HFF-Myc (cell line): ENCODE measurements at regions not wholly inside any gene's neighbourhood (a gene's known extent, or its start where the extent isn't known, plus 50 kb on each side); places are given as distances from the start of the nearest gene placed in this dataset.
"Not testable (repeated sequence)": the region's sequence is repeated elsewhere in the genome, so short reads cannot be mapped to it uniquely, and the experiment has no call there.

Experiments used
- DNase-seq: peaks from one replicate; pipeline ENCODE4 v3.0.0-alpha.2; 2011; ENCODE audit warnings: low read depth; ENCODE audit errors: extremely low read depth
- H3K4me3 ChIP-seq: replicated peaks from 2 replicates; pipeline ENCODE4 v1.5.1; 2011; ENCODE audit warnings: low read depth, mild to moderate bottlenecking, control low read depth, low read length
- CTCF ChIP-seq: IDR thresholded peaks from 2 replicates; pipeline ENCODE4 v1.5.1; 2012; ENCODE audit warnings: mild to moderate bottlenecking, low read depth, low read length, control low read depth; ENCODE audit errors: missing control alignments

- DNase-seq: no peak
- no peak for TF ChIP-seq CTCF
- no peak overlapping the region for H3K4me3 ChIP-seq
These were observed 711.1 kb upstream of the SEMA3D start for GRCh38 chr7:85897967-85898366.

DNA sequence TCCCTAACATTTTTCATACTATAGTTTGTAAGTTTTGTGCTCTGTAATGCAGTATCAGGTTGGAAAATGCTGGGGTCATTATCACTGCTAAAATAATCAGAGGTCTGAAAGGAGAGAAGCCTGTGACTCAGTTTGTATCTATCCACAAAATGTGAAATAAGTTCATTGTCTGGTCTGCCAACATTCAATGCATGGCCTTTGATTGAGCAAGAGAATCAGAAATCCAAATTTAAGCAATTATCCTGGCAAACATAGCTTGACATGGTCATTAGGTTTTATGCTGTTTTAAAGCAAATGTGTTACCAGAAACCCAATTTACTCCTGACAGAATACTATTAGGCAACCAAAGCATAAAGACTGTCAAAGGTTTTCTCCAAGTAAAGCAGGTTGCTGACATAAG is 709.7 kb upstream of the SEMA3D start:
- no peak for DNase-seq
- no peak overlapping the region for H3K4me3 ChIP-seq
- TF ChIP-seq CTCF: no peak

DNA sequence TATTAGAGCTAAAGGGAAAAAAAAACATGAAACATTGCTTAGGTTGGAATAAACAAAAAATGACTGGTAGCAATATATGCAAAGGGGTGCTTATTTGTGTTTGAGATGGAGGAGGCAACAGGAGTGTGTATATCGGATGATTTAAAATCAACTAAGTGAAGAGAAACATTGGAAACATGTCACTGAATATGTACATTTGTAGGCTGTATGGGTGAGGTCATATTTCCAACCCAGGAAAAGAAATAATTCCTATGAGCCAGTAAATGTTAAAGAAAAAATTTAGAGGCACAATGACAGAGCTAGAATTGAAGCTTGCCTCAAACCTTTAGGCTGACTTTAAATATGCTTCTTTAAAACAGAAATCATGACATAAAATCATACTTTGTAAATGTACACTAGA is 709.0 kb upstream of the SEMA3D start:
- H3K4me3 ChIP-seq: no peak overlapping the region
- no peak for TF ChIP-seq CTCF
- DNase-seq: no peak

DNA sequence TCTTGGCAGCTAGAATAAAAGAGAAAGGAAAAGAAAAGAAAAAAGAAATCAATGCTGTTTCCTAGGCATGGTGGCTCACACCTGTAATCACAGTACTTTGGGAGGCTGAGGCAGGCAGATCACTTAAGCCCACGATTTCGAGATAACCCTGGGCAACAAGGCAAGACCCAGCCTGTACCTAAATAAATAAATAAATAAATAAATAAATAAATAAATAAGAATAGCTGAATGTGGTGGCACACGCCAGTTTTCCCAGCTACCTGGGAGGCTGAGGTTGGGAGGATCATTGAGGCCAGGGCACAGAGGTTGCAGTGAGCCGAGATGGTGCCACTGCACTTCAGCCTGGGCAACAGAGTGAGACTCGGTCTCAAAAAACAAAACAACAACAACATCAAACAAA is 705.0 kb upstream of the SEMA3D start:
- not testable (repeated sequence) for DNase-seq

GRCh38 chr7:85890244-85890811 is 703.5 kb upstream of the SEMA3D start:
- TF ChIP-seq CTCF: peak; percentile 27
- H3K4me3 ChIP-seq: no peak overlapping the region
- no peak for DNase-seq

More for the DNA sequence above, 705.0 kb upstream of the SEMA3D start:
- H3K4me3 ChIP-seq: not testable (repeated sequence)

- no peak overlapping the region for H3K4me3 ChIP-seq
- no peak for TF ChIP-seq CTCF
- no peak for DNase-seq
These were observed 700.3 kb upstream of the SEMA3D start for GRCh38 chr7:85887133-85887532.

DNA sequence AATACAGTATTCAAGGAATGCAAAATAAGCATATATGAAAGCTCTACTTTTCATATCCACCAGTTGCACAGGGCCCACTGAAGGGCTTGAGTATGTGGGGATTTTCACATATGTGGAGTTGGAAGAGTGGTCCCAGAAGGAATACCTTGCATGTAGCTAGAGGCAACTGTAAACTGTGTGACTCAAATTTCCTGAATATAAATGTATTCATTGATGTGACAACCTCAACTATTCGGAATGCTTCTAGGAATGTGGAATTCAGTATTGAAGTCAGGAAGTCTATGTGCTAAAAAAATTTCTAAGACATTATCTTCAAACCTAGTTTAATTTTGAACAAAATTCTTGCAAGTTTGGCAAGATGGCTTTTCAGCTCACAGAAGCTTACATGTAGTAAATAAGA is 695.5 kb upstream of the SEMA3D start:
- DNase-seq: no peak
- H3K4me3 ChIP-seq: no peak overlapping the region
- TF ChIP-seq CTCF: no peak
